HG02885 (cell line): ENCODE measurements at regions not wholly inside any gene's neighbourhood (a gene's known extent, or its start where the extent isn't known, plus 50 kb on each side); places are given as distances from the start of the nearest gene placed in this dataset.

Experiments used
- ATAC-seq: cut with Tn5 transposase; IDR thresholded peaks from one replicate; pipeline ENCODE4 v1.9.1; 2021; ENCODE audit warnings: mild to moderate bottlenecking; ENCODE audit not compliant: unreplicated experiment, poor library complexity

DNA sequence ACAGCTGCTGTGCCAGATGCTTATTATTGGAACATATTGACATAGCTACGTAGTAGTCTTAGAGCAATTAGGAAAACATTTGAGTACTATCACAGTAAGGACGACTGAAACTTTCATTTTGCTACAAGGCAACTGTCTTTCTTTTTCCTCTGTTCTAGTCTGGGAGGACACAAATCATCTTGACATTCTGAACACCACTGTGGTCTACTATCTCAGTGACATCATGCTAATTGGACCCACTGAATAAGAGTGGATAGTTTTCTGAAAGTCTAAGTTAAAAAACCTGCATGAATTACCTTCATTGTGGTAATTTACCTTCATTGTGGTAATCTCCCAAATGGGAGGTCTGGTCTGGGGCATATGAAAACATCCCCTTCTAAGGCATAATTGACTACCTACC is 163.3 kb upstream of the MOCS1 start:
- ATAC-seq: no peak

- no peak for ATAC-seq
Measured at GRCh38 chr6:40083141-40083920, 149.1 kb upstream of the MOCS1 start.

DNA sequence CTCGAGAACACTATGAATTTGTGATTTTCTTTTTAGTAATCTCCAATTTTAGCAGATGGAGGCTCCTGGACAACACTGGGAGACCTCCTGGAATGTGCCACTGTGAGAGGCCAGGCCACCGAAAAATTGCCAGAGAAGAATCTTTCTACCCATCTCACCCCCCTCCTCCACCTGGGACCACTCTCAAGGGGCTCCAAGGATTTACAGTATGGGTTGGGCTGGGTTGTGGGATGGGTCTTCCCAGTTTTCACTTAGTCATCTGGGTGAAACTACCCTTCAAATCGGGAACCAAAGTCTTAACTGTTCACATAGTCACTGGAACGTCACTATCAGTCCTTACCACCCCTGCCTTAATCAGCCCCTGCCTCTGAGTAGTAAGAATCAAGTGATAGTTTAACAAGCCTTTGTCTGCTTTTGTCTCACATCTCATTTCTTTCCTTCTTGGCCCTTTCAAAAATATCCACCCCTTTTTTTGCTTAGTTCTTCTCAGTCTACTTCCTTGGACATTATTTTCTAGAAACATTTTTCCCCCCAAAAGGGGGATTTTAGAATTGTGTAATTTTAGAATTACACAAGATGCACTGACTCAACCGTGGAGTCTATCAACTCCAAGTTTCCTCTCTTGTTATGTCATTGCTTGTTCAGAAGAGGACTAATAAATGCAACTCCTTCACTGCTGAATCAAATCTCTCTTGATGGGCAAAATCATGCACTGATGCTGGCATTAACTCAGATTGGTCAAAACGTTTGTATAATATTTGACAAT is 148.2 kb upstream of the MOCS1 start:
- ATAC-seq: no peak

GRCh38 chr6:40077736-40078135 is 143.5 kb upstream of the MOCS1 start:
- no peak for ATAC-seq

DNA sequence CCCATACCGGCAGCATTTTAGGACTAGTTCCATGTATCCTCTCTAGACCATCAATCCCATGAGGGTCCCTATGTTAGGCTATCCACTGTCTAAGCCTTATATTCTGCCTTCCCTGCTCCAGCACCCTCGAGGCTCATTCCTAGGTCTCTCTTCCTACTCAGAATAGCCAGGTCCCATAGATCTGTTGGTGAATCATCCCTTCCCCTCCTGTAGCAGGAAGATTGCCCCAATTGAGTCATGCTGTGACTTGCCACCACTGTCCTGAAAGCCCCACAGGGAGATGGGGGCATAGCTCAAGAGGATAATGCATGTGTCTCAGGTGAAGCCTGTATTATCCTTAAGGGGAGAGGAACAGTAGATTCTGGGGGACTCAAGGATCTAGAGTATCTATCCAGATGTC is 143.1 kb upstream of the MOCS1 start:
- no peak for ATAC-seq

- ATAC-seq: no peak
Measured at GRCh38 chr6:40075056-40075590, 140.9 kb upstream of the MOCS1 start.

GRCh38 chr6:40074306-40075055 is 140.2 kb upstream of the MOCS1 start:
- ATAC-seq: no peak

- no peak for ATAC-seq
Measured at GRCh38 chr6:40066372-40066771, 132.1 kb upstream of the MOCS1 start.

- no peak for ATAC-seq
Measured at GRCh38 chr6:40056865-40057264, 122.6 kb upstream of the MOCS1 start.

- ATAC-seq: no peak
Measured at GRCh38 chr6:40054602-40055001, 120.3 kb upstream of the MOCS1 start.

DNA sequence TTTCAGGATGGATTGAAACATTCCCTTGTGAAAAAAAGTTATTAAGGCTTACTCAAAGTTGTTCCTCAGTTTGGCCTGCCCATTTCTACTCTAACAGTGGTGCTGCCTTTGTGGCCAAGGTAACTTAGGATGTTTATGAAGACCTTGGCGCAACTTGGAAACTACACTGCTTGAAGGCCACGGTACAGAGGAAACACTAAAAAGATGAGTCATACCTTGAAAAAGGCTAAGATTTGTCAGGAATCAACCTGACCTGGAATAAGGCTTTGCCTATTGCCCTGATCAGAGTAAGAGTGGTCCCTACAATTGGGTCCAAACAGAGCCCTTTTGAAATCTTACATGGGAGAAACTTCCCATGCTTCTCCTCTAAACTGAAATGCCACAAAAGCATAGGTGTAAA is 119.9 kb upstream of the MOCS1 start:
- no peak for ATAC-seq

GRCh38 chr6:40049128-40049527 is 114.9 kb upstream of the MOCS1 start:
- ATAC-seq: no peak

DNA sequence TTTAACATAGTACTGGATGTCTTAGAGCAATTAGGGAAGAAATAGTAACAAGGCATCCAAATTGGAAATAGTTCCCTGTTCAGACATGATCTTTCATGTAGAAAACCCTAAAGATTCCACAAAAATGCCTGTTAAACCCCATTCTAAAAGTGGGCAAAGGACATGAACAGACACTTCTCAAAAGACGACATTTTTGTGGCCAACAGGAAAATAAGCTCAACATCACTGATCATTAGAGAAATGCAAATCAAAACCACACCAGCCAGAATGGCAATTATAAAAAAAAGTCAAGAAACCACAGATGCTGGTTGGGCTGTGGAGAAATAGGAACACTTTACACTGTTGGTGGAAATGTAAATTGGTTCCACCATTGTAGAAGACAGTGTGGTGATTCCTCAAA is 109.9 kb upstream of the MOCS1 start:
- ATAC-seq: no peak

- no peak for ATAC-seq
Measured at GRCh38 chr6:40042232-40042631, 108.0 kb upstream of the MOCS1 start.

- no peak for ATAC-seq
Measured at GRCh38 chr6:40039042-40039441, 104.8 kb upstream of the MOCS1 start.

GRCh38 chr6:40038626-40039025 is 104.4 kb upstream of the MOCS1 start:
- no peak for ATAC-seq

DNA sequence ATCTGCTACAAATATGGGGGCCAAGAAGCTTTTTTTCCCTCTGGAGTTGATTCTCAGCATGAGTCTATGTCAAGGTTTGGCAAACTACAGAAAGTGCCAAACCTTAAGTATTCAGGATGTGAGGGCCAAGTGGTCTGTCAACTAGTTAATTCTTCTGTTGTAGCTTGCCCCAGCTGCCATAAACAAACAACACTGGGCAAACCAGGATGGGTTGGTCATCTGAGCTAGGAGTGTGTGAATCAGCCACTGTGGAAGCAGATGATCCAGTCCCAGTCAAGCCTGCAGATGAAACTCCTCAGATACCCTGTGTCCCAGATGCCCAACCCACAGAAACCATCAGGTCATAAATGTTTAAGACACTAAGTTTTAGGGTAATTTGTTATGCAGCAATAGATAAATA is 103.0 kb upstream of the MOCS1 start:
- no peak for ATAC-seq

GRCh38 chr6:40036186-40036585 is 101.9 kb upstream of the MOCS1 start:
- ATAC-seq: no peak

DNA sequence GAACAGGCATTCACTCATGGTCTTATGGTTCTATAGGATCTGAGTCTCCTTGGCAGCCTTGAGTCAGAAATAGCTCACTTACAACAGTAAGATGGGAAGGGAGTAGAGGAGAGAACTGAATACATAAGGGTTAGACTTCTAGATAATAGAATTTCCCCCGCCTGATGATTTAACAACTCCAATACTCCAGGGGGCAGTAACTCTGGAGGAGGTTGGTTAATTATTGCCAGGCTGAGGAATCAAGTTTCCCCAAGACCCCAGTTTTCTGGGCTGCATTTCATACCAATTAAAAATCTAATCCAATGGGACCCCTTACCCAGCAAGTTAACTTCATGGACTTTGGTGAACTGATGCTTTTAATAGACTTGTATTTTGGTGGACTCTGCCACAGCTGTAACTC is 94.2 kb upstream of the MOCS1 start:
- ATAC-seq: no peak

- no peak for ATAC-seq
Measured at GRCh38 chr6:40022867-40023266, 88.6 kb upstream of the MOCS1 start.

DNA sequence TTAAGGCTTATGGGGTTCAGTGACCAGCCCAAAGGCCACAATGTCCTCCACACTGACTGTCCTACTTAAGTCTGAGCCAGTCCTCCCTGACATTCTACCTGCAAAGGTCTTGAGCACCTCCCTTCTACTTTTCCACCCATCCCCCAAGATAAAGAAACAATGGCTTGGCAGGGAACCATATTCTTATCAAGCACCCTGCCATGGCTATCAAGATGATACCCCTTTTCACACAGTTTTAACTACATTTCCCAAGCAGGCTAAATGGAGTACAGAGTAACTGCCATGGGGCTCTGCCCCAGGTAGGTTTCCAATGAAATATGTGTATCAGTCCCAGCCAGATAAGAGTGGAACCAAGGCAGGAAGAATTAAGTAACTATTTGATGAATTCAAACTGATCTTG is 85.9 kb upstream of the MOCS1 start:
- ATAC-seq: no peak
